Muscle of back (tissue), 3 donors: ENCODE measurements at regions not wholly inside any gene's neighbourhood (a gene's known extent, or its start where the extent isn't known, plus 50 kb on each side); places are given as distances from the start of the nearest gene placed in this dataset.

Source experiments
- DNase-seq, 3 donors: peaks; one replicate each; pipeline versions ENCODE4 v3.0.0 to v3.0.0-alpha.2; 2013

GRCh38 chr1:213643360-213643759 lies 344.4 kb upstream of the PROX1 start:
- no peak for DNase-seq

- no peak for DNase-seq
Measured at GRCh38 chr1:213647864-213648650, 339.7 kb upstream of the PROX1 start.

GRCh38 chr1:213649373-213649772 lies 338.4 kb upstream of the PROX1 start:
- DNase-seq: no peak

GRCh38 chr1:213650603-213651002 lies 337.2 kb upstream of the PROX1 start:
- no peak for DNase-seq

GRCh38 chr1:213651077-213651476 lies 336.7 kb upstream of the PROX1 start:
- DNase-seq: no peak

GRCh38 chr1:213652109-213652508 lies 335.7 kb upstream of the PROX1 start:
- no peak for DNase-seq

- no peak for DNase-seq
Measured at GRCh38 chr1:213656039-213656438, 331.7 kb upstream of the PROX1 start.

GRCh38 chr1:213656503-213656902 lies 331.3 kb upstream of the PROX1 start:
- no peak for DNase-seq

GRCh38 chr1:213657013-213657412 lies 330.8 kb upstream of the PROX1 start:
- DNase-seq: no peak

GRCh38 chr1:213657879-213658278 lies 329.9 kb upstream of the PROX1 start:
- no peak for DNase-seq

GRCh38 chr1:213658457-213658856 lies 329.3 kb upstream of the PROX1 start:
- no peak for DNase-seq

GRCh38 chr1:213659580-213660547 lies 327.9 kb upstream of the PROX1 start:
- DNase-seq: no peak

- no peak for DNase-seq
Measured at GRCh38 chr1:213661302-213661701, 326.5 kb upstream of the PROX1 start.

- no peak for DNase-seq
Measured at GRCh38 chr1:213666113-213666512, 321.7 kb upstream of the PROX1 start.

GRCh38 chr1:213666922-213667321 lies 320.9 kb upstream of the PROX1 start:
- no peak for DNase-seq

- DNase-seq: no peak
Measured at GRCh38 chr1:213669512-213669911, 318.3 kb upstream of the PROX1 start.

GRCh38 chr1:213669964-213670691 lies 317.6 kb upstream of the PROX1 start:
- DNase-seq: no peak

GRCh38 chr1:213670692-213671023 lies 317.1 kb upstream of the PROX1 start:
- DNase-seq: no peak

GRCh38 chr1:213675043-213675442 lies 312.7 kb upstream of the PROX1 start:
- no peak for DNase-seq

GRCh38 chr1:213676736-213677135 lies 311.0 kb upstream of the PROX1 start:
- DNase-seq: no peak

GRCh38 chr1:213678348-213678747 lies 309.4 kb upstream of the PROX1 start:
- no peak for DNase-seq

GRCh38 chr1:213678753-213679152 lies 309.0 kb upstream of the PROX1 start:
- no peak for DNase-seq
